NCI-H1436 treated with DMSO at 0.1 percent for 48 hours (cell line): ENCODE measurements at regions not wholly inside any gene's neighbourhood (a gene's known extent, or its start where the extent isn't known, plus 50 kb on each side); places are given as distances from the start of the nearest gene placed in this dataset.
"Not testable (repeated sequence)": the region's sequence is repeated elsewhere in the genome, so short reads cannot be mapped to it uniquely, and the experiment has no call there.

Source experiments
- DNase-seq: peaks from one replicate; lab custom pipeline; 2025; lab: John Stamatoyannopoulos, UW

DNA sequence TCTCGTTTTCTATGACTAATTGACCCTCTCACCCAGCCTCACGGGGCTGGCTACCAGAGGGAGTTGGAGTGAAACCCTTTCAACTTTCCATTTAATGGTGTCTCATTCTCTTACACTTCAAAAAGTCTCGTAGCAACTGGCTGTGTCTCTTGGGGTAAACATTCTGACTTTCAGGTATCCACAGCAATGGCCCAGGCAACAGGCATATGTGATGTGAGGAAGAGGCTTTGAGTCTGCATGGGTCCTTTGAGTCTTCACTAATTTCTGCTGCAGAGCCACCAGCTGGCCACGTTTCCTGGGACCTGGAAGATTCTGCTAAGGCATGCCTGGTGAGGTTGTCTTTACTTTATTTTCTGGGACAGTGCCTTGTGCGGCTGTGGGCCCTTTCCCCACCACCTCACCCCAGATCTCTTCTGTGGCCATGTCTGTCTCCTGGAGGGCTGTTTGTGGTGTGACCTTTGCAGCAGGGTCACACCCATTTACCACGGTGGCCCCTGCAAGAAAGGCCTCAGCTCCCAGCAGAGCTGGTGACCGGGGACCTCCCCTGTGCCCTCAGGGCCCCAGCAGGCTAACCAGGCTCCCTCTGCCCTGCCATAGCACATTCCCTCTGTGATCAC is 112.5 kb upstream of the FRG1 start:
- no peak for DNase-seq

GRCh38 chr4:189832528-189832927 is 108.1 kb upstream of the FRG1 start:
- no peak for DNase-seq

- DNase-seq: no peak
Measured at GRCh38 chr4:189834616-189835015, 106.1 kb upstream of the FRG1 start.

DNA sequence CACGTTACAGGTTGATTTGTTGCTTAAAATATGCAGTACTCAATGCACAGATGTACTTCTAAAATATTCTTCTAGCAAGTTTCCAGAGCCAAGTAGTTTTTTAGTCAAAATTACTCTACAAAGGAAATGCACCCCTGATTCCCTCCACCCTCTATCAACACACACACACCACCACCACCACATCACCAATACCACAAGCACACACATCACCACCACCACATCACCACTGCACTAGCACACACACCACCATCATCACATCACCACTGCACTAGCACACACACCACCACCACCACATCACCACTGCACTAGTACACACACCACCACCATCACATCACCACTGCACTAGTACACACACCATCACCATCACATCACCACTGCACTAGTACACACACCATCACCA is 105.2 kb upstream of the FRG1 start:
- DNase-seq: no peak

DNA sequence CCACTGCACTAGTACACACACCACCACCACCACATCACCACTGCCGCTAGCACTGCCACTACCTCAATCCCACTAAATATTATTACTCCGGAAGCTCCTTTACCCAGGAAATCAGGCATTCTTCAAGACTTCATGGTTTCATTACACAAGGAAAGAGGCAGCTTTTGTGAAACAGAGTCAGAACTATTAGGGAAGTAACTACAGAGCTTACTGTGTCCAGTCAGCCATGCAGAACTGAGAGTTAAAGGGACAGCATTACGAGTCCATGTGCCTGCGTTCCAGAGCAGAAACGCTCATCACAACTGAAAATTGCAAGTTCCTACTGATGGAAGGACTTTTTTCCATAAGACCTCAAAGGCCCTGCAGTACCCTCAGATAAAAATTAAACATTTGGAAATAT is 103.2 kb upstream of the FRG1 start:
- no peak for DNase-seq

GRCh38 chr4:189838821-189839497 is 101.7 kb upstream of the FRG1 start:
- DNase-seq: no peak

- DNase-seq: no peak
Measured at GRCh38 chr4:189840356-189840755, 100.3 kb upstream of the FRG1 start.

DNA sequence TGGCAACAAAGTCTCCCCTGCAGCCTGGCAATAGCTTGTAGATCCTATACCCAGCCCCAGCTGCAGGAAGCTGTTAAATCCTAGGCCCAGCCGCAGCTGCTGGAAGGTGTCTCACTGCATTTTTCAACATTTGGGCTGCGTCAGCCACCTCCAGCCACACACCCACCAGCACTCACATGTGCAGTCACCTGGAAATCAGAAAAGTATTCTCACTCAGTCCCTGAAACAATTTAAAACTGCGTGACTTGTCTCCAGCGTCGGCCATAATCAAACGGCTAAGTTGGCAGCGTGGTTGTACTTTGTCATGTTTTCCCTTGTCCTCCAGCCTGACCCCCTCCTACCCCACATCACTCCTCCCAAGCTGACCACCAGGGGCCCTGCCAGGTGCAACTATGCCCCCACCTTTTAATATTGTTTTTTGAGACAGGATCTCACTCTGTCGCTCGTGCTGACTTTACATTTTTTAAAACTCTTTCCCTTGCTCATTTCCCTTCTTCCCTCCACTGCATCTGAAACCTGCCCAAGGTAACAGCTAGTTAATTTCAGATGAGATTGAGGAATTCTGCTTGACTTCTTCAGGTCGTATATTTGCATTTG is 97.2 kb upstream of the FRG1 start:
- DNase-seq: no peak

GRCh38 chr4:189845145-189845846 is 95.4 kb upstream of the FRG1 start:
- DNase-seq: no peak

GRCh38 chr4:189846094-189846493 is 94.6 kb upstream of the FRG1 start:
- DNase-seq: not testable (repeated sequence)

GRCh38 chr4:189846608-189847007 is 94.1 kb upstream of the FRG1 start:
- DNase-seq: not testable (repeated sequence)

DNA sequence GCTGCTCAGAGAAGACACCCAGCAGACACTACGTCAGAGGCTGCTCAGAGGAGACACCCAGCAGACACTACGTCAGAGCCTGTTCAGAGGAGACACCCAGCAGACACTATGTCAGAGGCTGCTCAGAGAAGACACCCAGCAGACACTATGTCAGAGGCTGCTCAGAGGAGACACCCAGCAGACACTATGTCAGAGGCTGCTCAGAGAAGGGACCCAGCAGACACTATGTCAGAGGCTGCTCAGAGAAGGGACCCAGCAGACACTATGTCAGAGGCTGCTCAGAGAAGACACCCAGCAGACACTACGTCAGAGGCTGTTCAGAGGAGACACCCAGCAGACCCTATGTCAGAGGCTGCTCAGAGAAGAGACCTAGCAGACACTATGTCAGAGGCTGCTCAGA is 92.0 kb upstream of the FRG1 start:
- not testable (repeated sequence) for DNase-seq

- DNase-seq: no peak
Measured at GRCh38 chr4:189850239-189850856, 90.3 kb upstream of the FRG1 start.

DNA sequence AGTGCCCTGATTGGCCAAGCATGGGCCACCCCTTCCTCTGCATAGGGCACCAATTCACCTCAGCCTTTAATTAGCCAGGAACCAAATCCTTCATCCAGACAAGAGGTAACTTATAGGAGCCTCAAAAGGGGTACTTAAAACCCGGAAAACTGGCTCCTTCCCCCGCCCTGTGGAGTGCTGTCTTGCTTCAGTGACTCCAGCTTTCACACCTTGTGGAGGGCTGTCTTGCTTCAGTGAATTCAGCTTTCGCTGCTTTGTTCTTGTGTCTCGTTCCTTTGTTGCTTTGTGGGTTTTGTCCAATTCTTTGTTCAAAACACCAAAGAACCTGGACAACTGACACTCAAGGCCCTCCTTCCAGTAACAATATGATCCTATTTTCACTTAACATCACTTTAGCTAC is 82.2 kb upstream of the FRG1 start:
- DNase-seq: no peak

DNA sequence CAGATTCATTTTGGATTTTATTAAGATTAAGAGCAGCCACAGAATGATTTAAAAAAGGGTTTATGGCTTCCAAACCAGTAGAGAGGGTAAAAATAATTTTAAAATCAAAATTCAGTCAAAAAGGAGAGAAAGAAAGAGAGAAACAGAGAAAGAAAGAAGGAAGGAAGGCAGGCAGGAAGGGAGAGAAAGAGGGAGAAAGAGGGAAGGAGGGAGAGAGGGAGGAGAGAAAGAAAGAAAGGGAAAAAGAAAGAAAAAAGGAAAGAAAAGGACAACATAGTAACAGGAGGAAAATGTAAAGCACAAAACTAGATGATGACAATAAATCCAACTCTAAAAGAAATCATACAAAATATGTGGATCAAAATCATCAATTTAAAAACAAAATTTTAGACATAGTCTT is 79.6 kb upstream of the FRG1 start:
- no peak for DNase-seq

GRCh38 chr4:189869236-189869635 is 71.4 kb upstream of the FRG1 start:
- DNase-seq: no peak

- no peak for DNase-seq
Measured at GRCh38 chr4:189870511-189871234, 70.0 kb upstream of the FRG1 start.

DNA sequence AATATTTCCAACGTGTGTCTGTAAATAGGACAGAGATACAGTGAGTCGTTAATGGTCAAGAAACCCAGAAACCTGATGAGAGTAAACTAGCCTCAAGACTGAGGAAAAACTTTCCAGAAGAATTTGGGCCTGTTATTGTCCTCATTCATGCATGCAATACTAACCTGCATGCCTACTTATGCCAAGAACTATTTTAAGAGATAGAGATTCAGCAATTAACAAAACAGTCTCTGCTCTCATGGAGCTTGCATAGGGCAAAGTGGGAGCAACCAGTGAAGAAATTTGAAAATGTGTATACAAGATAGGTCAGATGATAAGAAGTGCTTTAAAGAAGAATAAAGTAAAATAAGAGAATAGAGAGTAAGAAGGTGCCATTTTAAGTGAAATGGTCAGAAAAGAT is 66.1 kb upstream of the FRG1 start:
- DNase-seq: no peak

- not testable (repeated sequence) for DNase-seq
Measured at GRCh38 chr4:189881190-189881589, 59.5 kb upstream of the FRG1 start.

GRCh38 chr4:189888407-189888806 is 52.3 kb upstream of the FRG1 start:
- DNase-seq: not testable (repeated sequence)
